ENCODE measurements at regions not wholly inside any gene's neighbourhood (a gene's known extent, or its start where the extent isn't known, plus 50 kb on each side); places are given as distances from the start of the nearest gene placed in this dataset.
"Not testable (repeated sequence)": the region's sequence is repeated elsewhere in the genome, so short reads cannot be mapped to it uniquely, and the experiment has no call there.

DNA sequence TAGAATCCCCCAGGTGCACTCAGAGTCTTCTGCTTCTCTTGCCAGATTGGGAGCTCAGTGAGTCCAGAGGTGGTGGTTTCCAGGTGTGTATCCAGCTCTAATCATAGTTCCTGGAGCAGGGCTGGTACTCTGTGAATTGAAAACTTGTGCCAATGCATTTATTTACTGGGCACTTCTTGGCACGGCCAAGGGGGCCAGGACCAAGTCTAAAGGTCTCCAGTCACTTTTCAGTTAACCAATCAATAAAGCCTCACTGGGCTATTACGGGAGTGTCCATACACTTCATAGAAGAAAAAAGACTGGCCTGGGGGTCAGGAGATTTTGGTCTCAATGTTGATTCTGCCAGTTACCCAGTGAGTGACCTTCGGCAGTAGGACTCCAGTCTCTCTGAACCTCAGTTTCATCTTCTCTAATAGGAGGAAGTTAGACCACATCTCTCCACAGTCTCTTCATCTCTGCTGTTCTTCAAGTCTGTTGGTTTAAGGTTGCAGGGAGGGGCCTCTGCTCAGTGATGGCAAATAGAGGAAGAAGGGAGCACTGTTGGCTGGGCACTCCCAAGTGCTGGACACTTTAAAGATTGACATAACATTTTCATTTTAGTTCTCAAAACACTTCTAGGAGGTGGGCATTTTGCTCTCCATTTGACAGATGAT, 188.5 kb upstream of the E2F8 start:
- DNase-seq = no peak

DNA sequence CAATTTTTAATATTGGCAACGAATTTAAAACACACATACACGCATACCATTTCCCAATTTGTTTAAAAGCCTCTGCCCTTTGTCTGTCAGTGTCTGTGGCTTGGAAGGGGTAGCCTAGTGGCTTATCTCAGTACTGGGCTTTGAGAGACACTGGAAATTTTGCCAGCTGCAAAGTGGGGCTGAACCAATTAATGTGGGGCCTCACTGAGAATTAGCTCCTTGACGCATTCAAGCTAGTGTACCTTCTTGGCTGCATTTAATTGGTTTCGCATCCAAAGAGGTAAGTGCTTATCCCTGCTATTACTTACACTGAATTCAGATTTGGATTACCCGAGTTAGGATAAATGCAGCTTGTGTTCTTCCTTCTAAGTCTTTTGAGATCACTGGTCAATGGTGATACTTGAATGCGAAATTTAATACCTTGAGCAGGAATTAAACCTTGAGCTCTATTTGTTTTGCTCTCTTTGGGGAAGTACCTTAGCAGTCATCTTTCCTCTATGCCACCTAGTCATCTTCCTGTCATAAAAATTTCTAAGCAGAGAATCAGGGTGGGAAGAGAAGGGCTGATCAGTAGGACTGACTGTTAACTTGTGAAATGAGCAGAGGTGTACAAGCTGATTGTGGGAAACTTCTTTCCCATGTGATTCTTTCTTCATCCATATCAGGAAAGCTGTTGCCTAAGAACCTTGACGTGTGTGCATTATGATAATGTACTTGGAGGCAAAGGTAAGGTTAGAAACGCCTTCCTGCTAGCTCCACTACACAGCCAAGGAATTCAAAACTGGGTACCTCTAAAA, 187.7 kb upstream of the E2F8 start:
- DNase-seq = no peak

DNA sequence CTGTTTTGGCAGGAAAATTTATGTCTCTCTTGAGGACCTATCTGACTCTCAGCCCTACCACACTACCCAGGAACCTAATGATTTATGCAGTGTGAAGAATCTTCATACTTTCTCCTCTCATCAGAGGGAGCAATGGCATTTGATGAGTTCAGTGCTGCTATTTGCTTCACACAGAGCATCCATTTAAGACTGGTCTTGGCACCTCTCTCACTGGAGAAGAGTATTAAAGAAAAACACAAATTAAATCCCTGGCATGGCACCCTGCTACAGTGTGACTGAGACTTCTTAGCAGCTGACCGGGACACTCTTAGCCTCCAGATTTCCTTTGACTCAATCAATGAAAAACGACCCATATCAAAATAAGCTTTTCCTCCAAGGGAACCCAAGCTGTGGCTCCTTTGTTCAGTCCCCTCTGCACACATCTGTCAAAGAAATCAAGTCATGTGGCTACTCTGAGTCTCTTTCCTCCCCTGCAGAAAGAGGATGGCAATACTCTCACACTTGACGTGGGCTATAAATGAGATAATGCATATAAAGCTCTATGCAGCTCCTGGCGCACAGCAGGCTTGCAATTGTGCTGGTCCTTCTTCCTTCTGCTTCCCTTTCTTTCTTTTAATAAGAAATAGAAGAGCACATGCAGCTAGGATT, 186.1 kb upstream of the E2F8 start:
- no peak for DNase-seq

DNA sequence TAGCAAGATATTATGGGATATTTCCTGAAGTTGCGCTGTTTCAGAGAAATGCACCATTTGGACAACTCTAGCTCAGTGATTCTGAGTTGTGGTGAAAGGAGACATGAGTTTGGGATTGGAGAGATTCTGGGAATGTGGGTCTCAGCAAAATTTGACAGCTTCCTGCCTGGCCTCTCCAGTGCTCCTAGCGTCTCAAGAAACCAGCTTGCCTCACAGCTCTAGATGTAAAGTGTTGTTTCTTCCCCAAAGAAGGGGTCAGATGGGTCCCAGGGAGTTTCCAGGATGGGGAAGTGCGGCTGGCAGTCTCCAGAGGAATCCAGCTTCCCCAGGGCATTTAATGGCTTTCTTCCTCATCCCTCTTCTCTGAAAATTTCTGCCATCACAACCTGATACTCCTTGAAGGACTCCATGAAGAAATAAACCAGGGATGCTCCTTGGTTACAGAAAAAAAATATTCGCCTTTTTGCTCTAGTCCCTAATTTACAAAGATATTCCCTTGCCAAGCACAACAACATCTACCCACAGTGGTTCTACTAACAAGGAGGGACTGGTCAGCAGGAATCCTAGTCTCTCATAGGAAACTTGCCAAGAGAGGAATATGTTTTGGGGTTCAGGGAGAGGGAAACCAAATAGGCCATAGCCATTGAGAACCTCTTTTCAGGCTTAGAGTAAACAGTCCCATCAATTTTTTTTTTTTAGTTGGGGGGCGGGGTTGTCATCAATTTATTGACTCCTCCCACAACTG, 185.4 kb upstream of the E2F8 start:
- DNase-seq = no peak

DNA sequence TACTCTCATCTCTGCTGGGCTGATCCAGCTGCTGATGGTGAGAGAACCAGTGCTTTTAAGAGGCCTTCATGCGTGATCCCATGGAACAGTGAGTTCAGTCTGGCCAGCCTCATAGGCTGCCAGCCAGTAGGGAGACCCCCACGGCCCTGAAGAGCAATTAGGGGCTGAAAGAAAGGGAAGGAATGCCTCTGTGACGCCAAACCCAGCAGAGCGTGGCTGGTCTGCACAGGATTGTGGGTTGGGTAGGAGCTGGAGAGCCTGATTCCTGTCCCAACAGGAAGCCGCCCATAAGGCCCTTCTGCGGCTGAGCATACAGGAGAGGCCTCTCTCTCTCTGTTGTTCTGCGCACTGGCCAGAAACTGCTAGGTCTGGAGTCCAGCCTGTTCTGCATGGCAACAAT, 181.5 kb upstream of the E2F8 start:
- DNase-seq = no peak

DNA sequence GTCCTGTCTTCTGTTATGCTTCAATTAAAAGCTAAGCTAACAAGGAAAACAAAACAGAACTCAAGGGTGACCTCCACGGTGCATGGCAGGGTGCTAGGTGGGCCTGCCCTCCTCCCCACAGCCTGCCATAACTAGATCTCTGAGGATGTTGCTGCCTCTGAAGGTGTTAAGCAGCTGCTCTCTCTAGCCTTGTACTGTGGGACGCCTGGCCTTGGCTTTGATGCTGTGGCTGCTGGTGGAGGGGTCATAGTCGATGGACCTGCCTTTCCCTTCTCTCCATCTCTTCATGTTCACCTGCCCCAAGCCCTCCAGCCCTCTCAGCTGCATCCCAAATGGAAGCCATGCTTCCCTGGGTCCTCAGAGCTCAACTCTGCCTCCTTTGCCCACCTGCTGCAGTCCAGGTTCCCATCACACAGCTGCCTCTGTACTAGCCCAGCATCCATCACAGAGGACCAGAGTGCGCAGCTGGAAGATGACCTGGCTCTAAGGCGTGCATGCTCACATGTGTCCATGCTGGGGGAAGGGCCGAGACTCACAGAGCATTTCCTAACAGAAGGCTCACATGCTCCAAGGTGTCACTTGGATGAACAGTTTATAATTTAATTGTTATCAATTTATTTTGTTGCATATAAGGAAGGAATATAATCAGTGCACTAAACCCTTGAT, 180.3 kb upstream of the E2F8 start:
- DNase-seq = no peak

DNA sequence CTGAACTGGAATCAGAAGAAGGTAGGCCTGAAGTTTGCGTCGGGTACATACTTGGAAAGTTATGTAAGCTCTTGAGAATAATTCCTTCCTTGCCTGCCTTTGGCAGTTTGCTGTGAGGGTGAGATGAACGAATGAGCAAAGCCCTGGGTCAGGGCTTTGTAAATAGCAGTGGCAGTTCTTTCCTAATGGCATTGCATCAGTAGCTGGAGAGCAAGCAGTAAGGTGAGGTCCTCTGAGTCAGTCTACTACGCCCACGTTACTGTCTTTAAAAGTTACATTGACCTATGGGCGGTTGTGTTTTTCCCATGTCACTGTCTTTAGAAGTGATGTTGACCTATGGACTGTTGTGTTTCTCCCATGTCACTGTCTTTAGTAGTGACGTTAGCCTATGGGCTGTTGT, 179.1 kb upstream of the E2F8 start:
- DNase-seq = no peak

DNA sequence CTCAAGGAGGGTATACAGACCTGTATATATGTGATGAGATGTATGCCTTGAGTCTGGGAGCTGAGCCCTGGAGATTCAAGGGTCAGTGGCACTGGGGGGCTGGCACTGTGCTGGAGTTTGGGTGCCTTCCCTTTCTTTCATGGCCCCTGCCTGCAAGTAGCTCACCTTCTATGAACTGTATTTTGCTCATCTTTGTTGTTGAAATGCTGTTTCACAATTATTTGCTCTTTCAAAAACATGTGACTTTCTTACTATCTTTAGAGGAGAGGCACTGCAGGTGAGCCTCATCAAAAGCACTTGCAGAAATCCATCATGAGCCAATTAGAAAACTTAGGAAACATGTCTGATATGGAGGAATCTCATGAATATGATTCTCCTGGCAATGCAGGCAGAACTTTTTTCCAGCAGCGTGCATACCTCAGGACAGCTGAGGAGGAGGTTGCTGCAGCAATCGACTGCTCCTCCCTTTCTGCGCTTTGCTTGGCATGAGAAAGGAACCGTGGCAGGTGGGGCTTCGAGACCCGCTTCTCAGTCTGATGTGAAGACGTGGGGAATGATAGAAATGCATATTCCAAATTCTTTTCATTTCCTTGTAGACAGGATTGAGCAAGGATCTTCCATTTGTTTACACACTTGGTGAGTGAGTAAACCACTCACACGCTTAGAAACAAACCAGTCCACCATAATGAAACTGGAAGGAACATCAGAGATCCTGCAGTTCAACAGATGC, 178.4 kb upstream of the E2F8 start:
- DNase-seq = no peak

DNA sequence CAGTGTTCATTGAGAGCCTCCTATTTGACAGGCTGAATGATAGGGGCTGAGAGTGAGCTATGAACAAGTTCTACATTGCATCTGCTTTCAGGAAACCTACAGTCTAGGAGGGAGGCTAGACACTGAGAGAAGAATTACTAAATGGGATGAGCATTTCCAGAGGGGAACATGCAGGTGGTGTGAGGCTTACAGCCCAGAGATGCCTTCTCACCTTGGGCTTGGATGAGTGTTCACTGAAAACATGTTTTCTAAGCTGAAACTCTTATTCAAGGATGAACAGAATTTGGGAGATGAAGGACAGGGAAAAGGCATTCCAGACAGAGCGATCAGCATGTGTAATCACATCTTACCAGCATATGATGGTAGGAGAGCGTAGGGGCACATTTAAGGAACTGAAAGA, 177.5 kb upstream of the E2F8 start:
- no peak for DNase-seq

DNA sequence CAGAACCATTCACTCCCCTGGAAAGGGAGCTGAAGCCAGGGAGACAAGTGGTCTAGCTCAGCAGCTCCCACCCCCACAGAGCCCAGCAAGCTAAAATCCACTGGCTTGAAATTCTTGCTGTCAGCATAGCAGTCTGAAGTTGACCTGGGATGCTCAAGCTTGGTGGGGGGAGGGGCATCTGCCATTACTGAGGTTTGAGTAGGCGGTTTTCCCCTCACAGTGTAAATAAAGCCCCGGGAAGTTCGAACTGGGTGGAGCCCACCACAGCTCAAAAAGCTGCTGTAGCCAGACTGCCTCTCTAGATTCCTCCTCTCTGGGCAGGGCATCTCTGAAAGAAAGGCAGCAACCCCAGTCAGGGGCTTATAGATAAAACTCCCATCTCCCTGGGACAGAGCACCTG, 171.3 kb upstream of the E2F8 start:
- DNase-seq = not testable (repeated sequence)

DNA sequence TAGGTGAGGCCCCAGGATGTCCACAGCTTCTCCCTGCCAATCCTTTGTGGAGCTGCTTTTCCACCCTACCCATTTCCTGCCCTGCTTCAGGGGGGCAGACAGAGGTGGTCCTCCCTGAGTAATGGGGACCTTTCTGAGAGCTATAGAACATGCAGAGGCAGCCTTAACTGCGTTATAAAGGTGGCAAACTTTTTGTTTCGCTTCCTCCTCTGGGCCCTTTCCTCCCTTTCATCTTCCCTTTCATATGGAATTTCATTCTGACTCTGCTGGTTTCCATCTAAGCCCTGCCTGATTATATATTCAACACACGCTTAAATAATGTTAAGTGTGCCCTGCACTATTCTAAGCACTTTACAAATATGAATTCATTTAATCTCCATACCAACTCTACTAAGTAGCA, 169.3 kb upstream of the E2F8 start:
- DNase-seq = no peak

DNA sequence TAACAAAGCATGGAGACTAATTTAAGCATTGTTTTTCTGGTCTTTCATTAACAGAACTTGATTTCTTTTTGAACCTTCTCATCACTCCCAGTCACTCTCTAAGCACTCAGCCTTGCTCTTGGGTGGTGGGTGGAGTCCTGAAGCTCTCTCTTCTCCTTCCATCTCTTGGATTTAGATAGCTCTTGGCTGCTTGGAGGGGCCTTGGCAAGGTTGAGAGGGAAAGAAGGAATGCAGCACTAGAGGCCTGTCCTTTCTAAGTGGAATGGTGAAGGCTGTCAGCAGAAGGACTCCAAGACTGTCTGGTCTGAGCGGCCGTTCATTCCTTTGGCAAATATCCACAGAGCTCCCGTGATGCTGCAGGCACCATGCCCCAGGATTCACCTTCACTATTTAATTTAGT, 168.6 kb upstream of the E2F8 start:
- no peak for DNase-seq

DNA sequence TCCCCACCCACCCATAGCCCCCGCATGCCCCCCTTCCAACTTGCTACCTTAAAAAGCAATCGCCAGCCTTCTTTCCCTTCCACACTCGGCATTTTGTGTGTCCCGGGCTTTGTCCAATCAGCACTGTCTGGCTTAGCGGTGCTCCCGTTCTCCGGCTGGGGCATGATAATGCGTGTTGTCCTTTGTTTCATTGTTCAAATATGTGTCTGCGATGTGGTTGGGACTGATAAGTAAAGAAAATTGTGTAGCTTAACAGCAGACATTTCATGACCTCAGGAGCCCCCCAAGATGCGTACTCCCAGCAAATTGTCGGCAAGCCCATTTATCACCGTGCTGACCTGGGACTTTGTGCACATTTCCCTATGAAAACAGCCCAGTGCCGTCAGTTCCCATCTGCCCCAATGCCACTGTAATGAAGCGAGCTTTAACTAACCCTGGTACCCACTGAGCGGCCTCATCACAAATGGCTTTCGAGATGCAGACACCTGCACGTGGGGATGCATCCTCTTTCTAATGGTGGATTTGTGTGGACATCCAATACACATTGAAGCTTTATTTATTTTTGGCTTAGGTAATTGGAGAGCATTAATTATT, 167.0 kb upstream of the E2F8 start:
- no peak for DNase-seq

DNA sequence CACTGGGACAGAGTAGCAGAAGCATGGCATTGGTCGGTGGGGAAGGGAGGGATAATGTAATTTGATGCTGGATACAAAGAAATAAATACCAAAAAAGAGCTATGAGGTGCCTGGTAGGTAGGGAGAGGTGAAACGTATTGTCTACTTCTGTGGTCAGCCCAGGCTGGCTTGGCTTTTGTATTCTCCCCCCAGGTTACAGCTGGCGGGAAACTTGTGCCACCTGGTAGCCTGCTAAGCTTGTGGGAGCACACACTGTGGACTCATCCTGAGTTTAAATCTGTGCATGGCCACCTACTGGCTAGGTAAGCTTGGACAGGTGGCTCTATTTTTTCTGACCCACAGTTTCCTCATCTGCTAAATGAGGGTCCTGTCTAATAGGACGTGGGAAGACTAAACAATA, 165.2 kb upstream of the E2F8 start:
- no peak for DNase-seq

DNA sequence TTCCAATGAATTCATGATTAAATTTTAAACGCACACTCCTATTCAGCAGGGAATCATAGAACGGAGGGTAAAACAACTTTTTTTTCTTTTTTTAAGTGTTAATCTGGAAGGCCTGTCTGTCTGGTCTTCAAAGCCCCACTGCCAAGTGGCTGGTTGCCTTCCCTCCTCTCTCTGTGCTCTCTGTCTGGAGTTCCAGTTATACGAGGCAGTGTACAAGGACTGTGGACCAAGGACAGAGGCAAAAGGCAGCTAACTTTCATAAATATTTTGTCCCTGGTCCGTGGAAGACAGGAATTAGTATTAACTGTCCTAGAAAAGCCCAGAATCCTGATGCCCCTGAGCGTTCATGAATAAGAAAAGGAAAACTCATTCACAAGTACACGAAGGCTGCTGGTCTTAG, 164.0 kb upstream of the E2F8 start:
- no peak for DNase-seq

DNA sequence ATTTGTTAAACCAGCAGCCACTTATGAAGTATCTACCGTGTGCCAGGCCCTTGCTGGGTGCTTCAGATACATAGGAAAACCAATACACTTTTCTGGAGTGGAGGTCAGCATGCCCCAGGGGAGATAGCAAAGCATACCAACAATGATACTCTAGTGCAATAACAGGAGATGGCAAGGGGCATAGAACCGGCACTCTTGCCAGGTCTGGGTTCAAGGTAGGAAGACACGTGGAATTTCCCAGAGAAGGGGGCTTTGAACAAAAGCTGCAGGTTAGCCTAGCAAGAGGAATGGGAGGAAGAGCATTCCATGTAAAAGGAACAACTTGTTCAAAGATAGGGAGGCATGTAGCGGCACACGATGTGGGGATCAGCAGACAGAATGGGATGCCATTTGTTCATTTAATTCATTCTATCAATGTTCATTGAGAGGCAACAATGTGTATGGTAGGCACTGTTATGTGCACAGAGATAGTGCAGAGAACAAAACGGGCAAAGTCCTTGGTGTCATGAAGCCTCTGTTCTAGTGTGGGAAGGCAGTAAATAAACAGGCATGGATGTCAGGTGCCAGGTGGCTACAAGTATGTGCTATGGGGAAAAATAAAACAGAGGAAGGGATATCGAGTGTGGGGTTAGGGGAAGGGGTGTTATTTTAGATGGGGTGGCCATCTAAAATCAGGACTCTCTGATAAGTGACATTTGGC, 162.6 kb upstream of the E2F8 start:
- DNase-seq = no peak

DNA sequence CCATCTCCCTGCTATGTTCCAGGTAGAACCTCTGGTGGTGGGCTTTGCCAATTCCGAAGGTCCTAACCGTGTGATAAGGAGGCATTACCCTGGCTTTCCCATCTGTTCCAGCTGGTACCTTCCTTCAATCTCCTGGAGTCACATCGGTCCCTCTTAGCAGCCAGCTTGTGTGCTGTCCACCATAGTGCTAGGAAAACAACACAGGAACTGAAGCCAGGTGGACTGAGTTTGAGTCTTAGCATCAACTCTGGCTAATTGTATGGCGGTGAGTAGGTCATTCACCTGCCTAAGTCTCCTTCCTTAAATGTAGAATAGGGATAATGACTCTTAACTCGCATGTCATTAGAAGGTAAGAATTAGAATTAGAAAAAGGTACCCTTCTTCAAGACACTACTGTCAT, 159.6 kb upstream of the E2F8 start:
- DNase-seq = no peak

DNA sequence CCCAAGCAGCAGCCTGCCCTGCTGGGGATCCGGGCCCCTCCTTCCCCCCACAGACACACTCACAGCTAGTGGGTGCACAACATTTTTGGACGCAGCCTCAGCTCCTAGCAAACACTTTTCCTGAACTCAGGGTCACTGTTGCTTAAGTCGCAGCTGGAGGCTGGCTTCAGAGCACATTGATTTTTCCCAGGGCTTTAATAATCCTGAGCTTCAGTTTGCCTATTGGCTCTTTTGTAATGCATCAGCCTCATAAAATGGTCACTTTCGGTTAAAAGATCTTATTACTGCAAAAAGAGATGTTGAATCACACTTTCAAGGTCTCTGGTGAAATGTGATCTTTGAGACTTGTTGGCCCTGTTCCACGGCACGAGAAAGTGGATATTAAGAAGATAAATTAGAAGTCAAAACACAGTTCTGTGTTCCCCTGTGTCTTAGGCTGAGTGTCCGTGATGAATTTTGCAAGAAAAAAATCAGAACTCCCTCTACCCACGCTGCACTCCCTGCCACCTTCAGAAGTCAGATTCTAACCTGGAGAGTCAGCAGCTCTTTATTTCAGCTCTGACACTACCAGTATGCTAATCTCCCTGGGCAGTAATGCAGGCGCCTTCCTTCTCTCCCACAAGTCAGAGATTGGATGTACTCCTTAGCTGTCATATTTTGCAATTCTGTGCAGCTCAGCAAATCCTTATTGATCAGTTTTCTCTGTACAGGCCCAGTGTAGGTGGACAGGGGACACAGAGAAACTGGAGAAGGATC, 158.2 kb upstream of the E2F8 start:
- DNase-seq = no peak

DNA sequence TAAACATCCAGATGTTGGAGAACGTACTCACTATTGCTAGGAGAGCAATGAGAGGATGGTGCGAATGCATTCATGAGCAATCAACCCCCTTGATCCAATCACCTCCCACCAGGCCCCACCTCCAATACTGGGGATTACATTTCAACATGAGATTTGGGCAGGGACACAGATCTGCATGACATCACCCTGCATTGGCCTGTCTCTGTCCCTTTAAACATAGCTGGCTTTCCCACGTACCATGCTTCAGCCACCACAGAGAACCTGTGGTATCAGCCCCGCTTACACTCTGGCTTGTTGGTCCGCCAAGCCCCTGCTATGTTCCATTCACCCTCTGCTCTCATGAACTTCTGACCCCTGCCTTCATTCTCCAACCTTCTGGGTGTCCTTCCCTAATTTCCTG, 157.5 kb upstream of the E2F8 start:
- DNase-seq = no peak

DNA sequence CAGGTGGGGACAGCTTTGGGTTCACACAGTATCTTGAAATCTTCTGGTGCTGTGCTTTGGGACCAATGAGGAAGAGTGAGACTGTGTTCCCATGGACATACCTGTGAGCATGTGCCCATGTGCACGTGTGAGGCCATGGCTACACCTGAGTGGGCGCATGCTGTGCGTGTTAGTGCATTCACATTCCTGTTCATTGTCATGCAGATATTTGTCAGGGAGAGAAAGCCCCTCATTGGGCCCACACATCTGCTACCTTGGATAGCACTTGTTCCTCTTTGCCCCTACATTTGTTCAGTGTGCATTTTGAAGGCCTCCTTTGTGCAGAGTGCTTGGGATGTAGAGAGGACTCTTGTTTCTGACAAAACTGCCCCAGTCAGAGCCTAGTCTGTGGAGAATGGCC, 154.3 kb upstream of the E2F8 start:
- no peak for DNase-seq

All from activated T-cell treated with anti-CD3 and anti-CD28 coated beads, Interleukin-2, amount 50 U/mL, for 48 hours (primary cell).